Tibial nerve (tissue), 4 donors: ENCODE measurements at regions not wholly inside any gene's neighbourhood (a gene's known extent, or its start where the extent isn't known, plus 50 kb on each side); places are given as distances from the start of the nearest gene placed in this dataset.

ENCODE experiments used
- EP300 ChIP-seq, 2 donors: sonication (generic); formaldehyde crosslinking; IDR thresholded peaks; one replicate each; pipeline ENCODE4 v1.6.1; 2017; ENCODE audit warnings: antibody characterized with exemption in 2 of 2, mild to moderate bottlenecking in 1 of 2
- POLR2A ChIP-seq, 2 donors: fragments of 450-650 bp; IDR thresholded peaks; one replicate each; pipeline ENCODE4 v1.6.1; 2017; ENCODE audit warnings: antibody characterized with exemption in 2 of 2, mild to moderate bottlenecking in 2 of 2, moderate library complexity in 2 of 2
- TF ChIP-seq, protein P1 (sequence below), 5 experiments: fragments of 200-600 bp in 3 of 5; fragments of 450-650 bp in 2 of 5; sonication (generic) in 3 of 5; IDR thresholded peaks; one replicate each; pipeline ENCODE4 v1.5.1; 2016 to 2019; ENCODE audit warnings: antibody characterized with exemption in 5 of 5, mild to moderate bottlenecking in 3 of 5, moderate library complexity in 2 of 5

DNA sequence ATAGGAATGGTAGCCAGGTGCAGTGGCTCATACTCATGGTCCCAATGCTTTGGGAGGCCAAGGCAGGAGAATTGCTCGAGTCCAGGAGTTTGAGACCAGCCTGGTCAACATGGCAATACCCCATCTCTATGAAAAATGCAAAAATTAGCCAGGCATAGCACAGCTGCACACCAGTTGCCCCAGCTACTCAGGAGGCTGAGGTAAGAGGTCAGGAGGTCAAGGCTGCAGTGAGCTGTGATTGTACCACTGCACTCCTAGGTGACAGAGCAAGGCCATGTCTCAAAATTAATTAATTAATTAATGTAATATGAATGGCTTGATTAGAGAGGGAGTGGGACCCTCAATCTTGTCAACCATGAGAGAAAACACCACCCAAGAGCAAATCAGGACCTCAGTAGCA lies 198.7 kb upstream of the DUSP10 start:
- TF ChIP-seq POLR2A (IDR thresholded peaks at IDR 0.05) (no peak), EP300 (IDR thresholded peaks at IDR 0.05) (no peak)
- TF ChIP-seq, protein P1, sequence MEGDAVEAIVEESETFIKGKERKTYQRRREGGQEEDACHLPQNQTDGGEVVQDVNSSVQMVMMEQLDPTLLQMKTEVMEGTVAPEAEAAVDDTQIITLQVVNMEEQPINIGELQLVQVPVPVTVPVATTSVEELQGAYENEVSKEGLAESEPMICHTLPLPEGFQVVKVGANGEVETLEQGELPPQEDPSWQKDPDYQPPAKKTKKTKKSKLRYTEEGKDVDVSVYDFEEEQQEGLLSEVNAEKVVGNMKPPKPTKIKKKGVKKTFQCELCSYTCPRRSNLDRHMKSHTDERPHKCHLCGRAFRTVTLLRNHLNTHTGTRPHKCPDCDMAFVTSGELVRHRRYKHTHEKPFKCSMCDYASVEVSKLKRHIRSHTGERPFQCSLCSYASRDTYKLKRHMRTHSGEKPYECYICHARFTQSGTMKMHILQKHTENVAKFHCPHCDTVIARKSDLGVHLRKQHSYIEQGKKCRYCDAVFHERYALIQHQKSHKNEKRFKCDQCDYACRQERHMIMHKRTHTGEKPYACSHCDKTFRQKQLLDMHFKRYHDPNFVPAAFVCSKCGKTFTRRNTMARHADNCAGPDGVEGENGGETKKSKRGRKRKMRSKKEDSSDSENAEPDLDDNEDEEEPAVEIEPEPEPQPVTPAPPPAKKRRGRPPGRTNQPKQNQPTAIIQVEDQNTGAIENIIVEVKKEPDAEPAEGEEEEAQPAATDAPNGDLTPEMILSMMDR (IDR thresholded peaks at IDR 0.05), result no peak
